Retina (tissue), 1 donor: ENCODE measurements at regions not wholly inside any gene's neighbourhood (a gene's known extent, or its start where the extent isn't known, plus 50 kb on each side); places are given as distances from the start of the nearest gene placed in this dataset.
A peak's percentile ranks its signal among the peaks of the same experiment; 100 is the strongest.
"Not testable (repeated sequence)": the region's sequence is repeated elsewhere in the genome, so short reads cannot be mapped to it uniquely, and the experiment has no call there.

Source experiments
- DNase-seq: peaks from one replicate; pipeline ENCODE4 v3.0.0-alpha.2; 2016

- DNase-seq = peak; percentile 88
Measured at GRCh38 chr17:47066841-47067682, 88.0 kb upstream of the RPRML start.

- DNase-seq = no peak
Measured at GRCh38 chr17:47066095-47066494, 87.0 kb upstream of the RPRML start.

- no peak for DNase-seq
Measured at GRCh38 chr17:47064684-47065083, 85.6 kb upstream of the RPRML start.

DNA sequence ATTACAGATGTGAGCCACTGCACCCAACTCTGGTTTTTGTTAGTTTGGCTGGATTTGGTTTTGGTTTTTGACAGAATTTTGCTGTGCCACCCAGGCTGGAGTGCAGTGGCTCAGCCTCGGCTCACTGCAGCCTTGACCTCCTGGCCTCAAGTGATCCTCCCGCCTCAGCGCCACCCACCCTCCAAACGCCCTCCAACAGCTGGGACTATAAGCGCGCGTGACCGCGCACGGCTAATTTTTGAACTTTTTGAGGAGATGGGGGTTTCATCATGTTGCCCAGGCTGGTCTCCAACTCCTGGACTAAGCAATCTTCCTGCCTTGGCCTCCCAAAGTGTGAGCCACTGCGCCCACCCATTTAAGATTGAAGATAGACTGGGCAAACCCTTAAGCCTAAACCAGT is 84.4 kb upstream of the RPRML start:
- no peak for DNase-seq

GRCh38 chr17:47062851-47063250 is 83.8 kb upstream of the RPRML start:
- not testable (repeated sequence) for DNase-seq

- DNase-seq = not testable (repeated sequence)
Measured at GRCh38 chr17:47060005-47060404, 81.0 kb upstream of the RPRML start.

DNA sequence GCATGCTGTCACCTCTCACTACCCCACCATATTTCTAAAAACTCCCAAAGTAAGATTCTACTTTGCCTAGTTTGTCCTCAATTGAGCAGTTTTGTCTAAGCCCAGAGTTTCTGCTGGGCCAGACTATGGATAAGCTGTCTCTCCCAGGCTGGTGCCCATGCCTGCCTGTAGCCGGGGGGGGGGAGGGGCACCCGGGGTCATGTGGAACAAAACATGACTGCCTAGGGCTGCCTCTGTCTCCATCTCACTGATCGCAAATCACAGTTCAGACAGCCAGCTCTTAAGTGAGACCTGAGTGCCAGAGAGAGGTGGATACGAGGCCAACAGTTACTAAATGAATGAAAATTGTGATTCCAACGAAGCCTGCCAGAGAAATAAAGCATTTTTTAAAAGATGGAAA is 78.8 kb upstream of the RPRML start:
- DNase-seq = no peak

GRCh38 chr17:47057279-47057678 is 78.2 kb upstream of the RPRML start:
- DNase-seq = not testable (repeated sequence)

- DNase-seq = not testable (repeated sequence)
Measured at GRCh38 chr17:47056687-47057086, 77.6 kb upstream of the RPRML start.
